ENCODE measurements at regions not wholly inside any gene's neighbourhood (a gene's known extent, or its start where the extent isn't known, plus 50 kb on each side); places are given as distances from the start of the nearest gene placed in this dataset.

DNA sequence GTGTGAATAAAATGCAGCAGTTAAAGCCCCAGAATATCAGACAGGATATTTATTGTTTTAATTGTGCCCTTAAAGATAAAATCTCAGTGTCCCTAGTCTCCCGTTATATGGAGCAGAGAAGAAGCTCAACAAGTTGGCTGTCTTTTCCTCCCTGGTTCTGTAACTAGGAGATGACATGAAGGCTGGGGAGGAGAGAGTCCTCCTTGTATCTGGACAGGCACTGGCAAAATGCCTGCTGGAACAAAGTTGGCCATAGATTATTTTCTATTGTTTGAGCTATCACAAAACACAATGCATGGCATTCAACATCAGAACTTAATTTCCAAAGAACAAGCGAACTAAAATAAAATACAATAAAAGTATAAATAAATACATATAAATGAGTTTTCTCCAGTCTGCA is 694.9 kb upstream of the KCND2 start:
- H3K27ac Mint-ChIP-seq = no peak overlapping the region
- ATAC-seq (no peak), DNase-seq (no peak)
- 86% methylated on average over 1 of the region's 2 CpGs for WGBS (ENCODE audit: insufficient coverage)
- no peak overlapping the region for H3K27ac ChIP-seq (ENCODE audit: low read length)
- no peak overlapping the region for H3K4me3 ChIP-seq (ENCODE audit: low read length)
- no peaks in the 10 kb centered on the region for H3K4me1 ChIP-seq (ENCODE audit: control insufficient read depth, insufficient read depth, low read length)
- H3K4me3 Mint-ChIP-seq = no peak overlapping the region
- TF ChIP-seq, protein P1, sequence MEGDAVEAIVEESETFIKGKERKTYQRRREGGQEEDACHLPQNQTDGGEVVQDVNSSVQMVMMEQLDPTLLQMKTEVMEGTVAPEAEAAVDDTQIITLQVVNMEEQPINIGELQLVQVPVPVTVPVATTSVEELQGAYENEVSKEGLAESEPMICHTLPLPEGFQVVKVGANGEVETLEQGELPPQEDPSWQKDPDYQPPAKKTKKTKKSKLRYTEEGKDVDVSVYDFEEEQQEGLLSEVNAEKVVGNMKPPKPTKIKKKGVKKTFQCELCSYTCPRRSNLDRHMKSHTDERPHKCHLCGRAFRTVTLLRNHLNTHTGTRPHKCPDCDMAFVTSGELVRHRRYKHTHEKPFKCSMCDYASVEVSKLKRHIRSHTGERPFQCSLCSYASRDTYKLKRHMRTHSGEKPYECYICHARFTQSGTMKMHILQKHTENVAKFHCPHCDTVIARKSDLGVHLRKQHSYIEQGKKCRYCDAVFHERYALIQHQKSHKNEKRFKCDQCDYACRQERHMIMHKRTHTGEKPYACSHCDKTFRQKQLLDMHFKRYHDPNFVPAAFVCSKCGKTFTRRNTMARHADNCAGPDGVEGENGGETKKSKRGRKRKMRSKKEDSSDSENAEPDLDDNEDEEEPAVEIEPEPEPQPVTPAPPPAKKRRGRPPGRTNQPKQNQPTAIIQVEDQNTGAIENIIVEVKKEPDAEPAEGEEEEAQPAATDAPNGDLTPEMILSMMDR (IDR thresholded peaks at IDR 0.05) = no peak
- H3K4me1 Mint-ChIP-seq = no peaks in the 10 kb centered on the region
- H3K9me3 ChIP-seq (ENCODE audit: control insufficient read depth, insufficient read depth, low read length) = peaks cover 4% of the 10 kb centered on the region
- H3K36me3 Mint-ChIP-seq = no peaks in the 10 kb centered on the region
- H3K27me3 Mint-ChIP-seq (ENCODE audit: low read depth in 2 of 2) = no peaks in the 10 kb centered on the region
- no peaks in the 10 kb centered on the region for H3K36me3 ChIP-seq (ENCODE audit: control insufficient read depth, insufficient read depth, low read length)
- no peaks in the 10 kb centered on the region for H3K27me3 ChIP-seq (ENCODE audit: control insufficient read depth, insufficient read depth, low read length)
- intact Hi-C loops (cut with micrococcal nuclease) = no loop called here
- H3K9me3 Mint-ChIP-seq = peaks cover 8 to 20% of the 10 kb centered on the region in 2 donors

DNA sequence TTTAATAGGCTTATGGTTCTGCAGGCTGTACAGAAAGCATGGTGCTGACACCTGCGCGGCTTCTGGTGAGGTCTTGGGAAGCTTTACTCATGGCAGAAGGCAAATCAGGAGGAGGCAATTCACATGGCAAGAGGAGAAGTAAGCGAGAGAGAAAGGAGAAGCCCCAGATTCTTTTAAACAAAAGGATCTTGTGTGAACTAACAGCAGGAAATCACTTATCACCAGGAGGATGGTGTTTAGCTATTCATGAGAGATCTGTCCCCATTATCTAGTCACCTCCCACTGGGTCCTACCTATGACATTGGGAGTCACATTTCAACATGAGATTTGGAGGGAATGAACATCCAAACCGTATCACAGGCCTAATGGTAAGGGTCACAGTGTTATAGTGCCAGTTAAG is 678.0 kb upstream of the KCND2 start:
- H3K4me1 Mint-ChIP-seq = no peaks in the 10 kb centered on the region
- intact Hi-C loops (cut with micrococcal nuclease) = no loop called here

GRCh38 chr7:119596651-119597050 is 676.3 kb upstream of the KCND2 start:
- TF ChIP-seq, protein P1 (IDR thresholded peaks at IDR 0.05) = no peak
- Histone ChIP-seq H3K27ac (ENCODE audit: low read length) (no peak overlapping the region), H3K36me3 (ENCODE audit: control insufficient read depth, insufficient read depth, low read length) (no peaks in the 10 kb centered on the region), H3K4me1 (ENCODE audit: control insufficient read depth, insufficient read depth, low read length) (no peaks in the 10 kb centered on the region), H3K9me3 (ENCODE audit: control insufficient read depth, insufficient read depth, low read length) (no peaks in the 10 kb centered on the region), H3K4me3 (ENCODE audit: low read length) (no peak overlapping the region), H3K27me3 (ENCODE audit: control insufficient read depth, insufficient read depth, low read length) (no peaks in the 10 kb centered on the region)
- H3K27ac Mint-ChIP-seq = no peak overlapping the region
- no peak overlapping the region for H3K4me3 Mint-ChIP-seq
- H3K36me3 Mint-ChIP-seq = no peaks in the 10 kb centered on the region
- intact Hi-C loops (cut with micrococcal nuclease) = no loop called here
- H3K9me3 Mint-ChIP-seq = peaks cover 6 to 8% of the 10 kb centered on the region in 2 donors
- H3K27me3 Mint-ChIP-seq (ENCODE audit: low read depth in 2 of 2) = no peaks in the 10 kb centered on the region
- ATAC-seq (no peak), DNase-seq (no peak)
- WGBS (ENCODE audit: insufficient coverage) = 71% methylated on average over 1 of the region's 1 CpG
- no peaks in the 10 kb centered on the region for H3K4me1 Mint-ChIP-seq

More for the DNA sequence above, 678.0 kb upstream of the KCND2 start:
- H3K9me3 ChIP-seq (ENCODE audit: control insufficient read depth, insufficient read depth, low read length) = no peaks in the 10 kb centered on the region
- Mint-ChIP-seq H3K9me3 (peaks cover 4 to 8% of the 10 kb centered on the region in 2 donors), H3K36me3 (no peaks in the 10 kb centered on the region), H3K27ac (no peak overlapping the region), H3K27me3 (ENCODE audit: low read depth in 2 of 2) (no peaks in the 10 kb centered on the region), H3K4me3 (no peak overlapping the region)
- H3K27me3 ChIP-seq (ENCODE audit: control insufficient read depth, insufficient read depth, low read length) = no peaks in the 10 kb centered on the region
- ATAC-seq (no peak), DNase-seq (no peak)
- no peak overlapping the region for H3K27ac ChIP-seq (ENCODE audit: low read length)
- no peaks in the 10 kb centered on the region for H3K36me3 ChIP-seq (ENCODE audit: control insufficient read depth, insufficient read depth, low read length)
- TF ChIP-seq, protein P1 (IDR thresholded peaks at IDR 0.05) = no peak
- no peak overlapping the region for H3K4me3 ChIP-seq (ENCODE audit: low read length)
- no peaks in the 10 kb centered on the region for H3K4me1 ChIP-seq (ENCODE audit: control insufficient read depth, insufficient read depth, low read length)
- 59% methylated on average over 4 of the region's 4 CpGs for WGBS (ENCODE audit: insufficient coverage)

DNA sequence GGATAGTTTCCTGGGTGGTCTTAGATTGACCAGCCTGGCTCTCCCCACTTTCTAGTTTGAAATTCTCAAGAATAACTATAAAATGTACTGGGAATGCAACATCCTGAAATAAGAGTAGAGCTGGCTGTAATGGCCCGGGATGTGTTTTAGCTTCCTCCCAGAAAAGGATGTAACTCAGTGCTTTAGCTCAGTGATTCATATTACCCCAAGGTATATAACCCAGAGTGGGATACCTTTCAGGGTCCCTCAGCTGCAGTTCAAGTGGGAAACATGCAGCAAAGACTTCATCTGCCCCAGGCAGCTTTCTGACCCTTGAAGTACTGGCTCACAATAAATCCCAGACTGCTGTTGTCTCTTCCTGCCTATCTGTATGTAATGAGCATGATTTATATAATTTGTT is 666.7 kb upstream of the KCND2 start:
- no peak overlapping the region for H3K27ac ChIP-seq (ENCODE audit: low read length)
- Mint-ChIP-seq H3K9me3 (peaks cover 19 to 30% of the 10 kb centered on the region in 2 donors), H3K27me3 (ENCODE audit: low read depth in 2 of 2) (no peaks in the 10 kb centered on the region), H3K4me1 (no peaks in the 10 kb centered on the region), H3K4me3 (no peak overlapping the region), H3K36me3 (peaks cover 13% of the 10 kb centered on the region), H3K27ac (no peak overlapping the region)
- H3K27me3 ChIP-seq (ENCODE audit: control insufficient read depth, insufficient read depth, low read length) = no peaks in the 10 kb centered on the region
- TF ChIP-seq, protein P1 (IDR thresholded peaks at IDR 0.05) = no peak
- intact Hi-C loops (cut with micrococcal nuclease) = no loop called here
- peaks cover 1% of the 10 kb centered on the region for H3K9me3 ChIP-seq (ENCODE audit: control insufficient read depth, insufficient read depth, low read length)
- 100% methylated on average over 1 of the region's 1 CpG for WGBS (ENCODE audit: insufficient coverage)
- no peaks in the 10 kb centered on the region for H3K4me1 ChIP-seq (ENCODE audit: control insufficient read depth, insufficient read depth, low read length)
- H3K4me3 ChIP-seq (ENCODE audit: low read length) = no peak overlapping the region
- H3K36me3 ChIP-seq (ENCODE audit: control insufficient read depth, insufficient read depth, low read length) = no peaks in the 10 kb centered on the region
- DNase-seq (no peak), ATAC-seq (no peak)

All from natural killer cell (primary cell).